ENCODE measurements at regions not wholly inside any gene's neighbourhood (a gene's known extent, or its start where the extent isn't known, plus 50 kb on each side); places are given as distances from the start of the nearest gene placed in this dataset.

DNA sequence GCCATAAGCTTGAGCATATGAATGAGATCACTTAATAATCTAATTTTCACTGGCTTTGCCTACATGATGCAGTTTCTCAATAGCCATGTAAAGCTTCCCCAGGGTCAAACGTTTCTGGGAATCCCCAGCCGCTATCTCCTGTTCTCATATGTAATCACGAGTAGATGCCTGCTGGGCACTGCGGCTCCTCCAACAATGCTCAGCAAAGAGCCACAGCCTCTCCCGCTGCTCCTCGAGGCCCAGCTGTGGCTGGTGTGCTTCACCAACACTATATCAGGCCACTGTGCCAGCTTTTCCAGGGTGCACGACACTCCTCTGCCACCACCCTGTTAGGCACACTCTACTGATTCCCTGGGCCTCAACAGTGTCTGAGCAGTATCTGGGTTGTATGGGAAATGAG, 78.3 kb upstream of the RASGEF1B start:
- TF ChIP-seq, protein P1, sequence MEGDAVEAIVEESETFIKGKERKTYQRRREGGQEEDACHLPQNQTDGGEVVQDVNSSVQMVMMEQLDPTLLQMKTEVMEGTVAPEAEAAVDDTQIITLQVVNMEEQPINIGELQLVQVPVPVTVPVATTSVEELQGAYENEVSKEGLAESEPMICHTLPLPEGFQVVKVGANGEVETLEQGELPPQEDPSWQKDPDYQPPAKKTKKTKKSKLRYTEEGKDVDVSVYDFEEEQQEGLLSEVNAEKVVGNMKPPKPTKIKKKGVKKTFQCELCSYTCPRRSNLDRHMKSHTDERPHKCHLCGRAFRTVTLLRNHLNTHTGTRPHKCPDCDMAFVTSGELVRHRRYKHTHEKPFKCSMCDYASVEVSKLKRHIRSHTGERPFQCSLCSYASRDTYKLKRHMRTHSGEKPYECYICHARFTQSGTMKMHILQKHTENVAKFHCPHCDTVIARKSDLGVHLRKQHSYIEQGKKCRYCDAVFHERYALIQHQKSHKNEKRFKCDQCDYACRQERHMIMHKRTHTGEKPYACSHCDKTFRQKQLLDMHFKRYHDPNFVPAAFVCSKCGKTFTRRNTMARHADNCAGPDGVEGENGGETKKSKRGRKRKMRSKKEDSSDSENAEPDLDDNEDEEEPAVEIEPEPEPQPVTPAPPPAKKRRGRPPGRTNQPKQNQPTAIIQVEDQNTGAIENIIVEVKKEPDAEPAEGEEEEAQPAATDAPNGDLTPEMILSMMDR (IDR thresholded peaks at IDR 0.05; ENCODE audit: borderline replicate concordance, insufficient read depth, low read depth, low read length), result no peak
- H3K4me3 ChIP-seq (ENCODE audit: low read depth, low read length), result no peak overlapping the region

DNA sequence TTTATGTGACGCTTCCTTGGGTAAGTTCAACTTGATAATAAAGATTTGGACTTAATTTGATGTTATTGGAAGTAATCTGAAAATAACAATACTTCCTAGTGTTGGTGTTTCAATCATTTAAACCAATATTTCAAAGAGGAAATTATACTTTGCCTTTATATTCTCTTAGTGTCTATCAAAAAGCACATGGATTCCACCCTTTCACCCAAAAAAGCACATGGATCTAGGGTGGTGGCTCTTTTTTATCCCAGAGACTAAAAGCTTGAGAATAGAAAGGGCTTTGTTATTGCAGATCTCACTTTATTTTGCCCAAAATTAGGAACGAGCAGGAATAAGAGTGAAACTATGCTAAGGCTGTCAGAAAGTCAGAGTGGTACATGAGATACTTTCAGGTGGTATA, 75.1 kb upstream of the RASGEF1B start:
- H3K4me3 ChIP-seq (ENCODE audit: low read depth, low read length), result no peak overlapping the region
- TF ChIP-seq, protein P1 (IDR thresholded peaks at IDR 0.05; ENCODE audit: borderline replicate concordance, insufficient read depth, low read depth, low read length), result no peak

DNA sequence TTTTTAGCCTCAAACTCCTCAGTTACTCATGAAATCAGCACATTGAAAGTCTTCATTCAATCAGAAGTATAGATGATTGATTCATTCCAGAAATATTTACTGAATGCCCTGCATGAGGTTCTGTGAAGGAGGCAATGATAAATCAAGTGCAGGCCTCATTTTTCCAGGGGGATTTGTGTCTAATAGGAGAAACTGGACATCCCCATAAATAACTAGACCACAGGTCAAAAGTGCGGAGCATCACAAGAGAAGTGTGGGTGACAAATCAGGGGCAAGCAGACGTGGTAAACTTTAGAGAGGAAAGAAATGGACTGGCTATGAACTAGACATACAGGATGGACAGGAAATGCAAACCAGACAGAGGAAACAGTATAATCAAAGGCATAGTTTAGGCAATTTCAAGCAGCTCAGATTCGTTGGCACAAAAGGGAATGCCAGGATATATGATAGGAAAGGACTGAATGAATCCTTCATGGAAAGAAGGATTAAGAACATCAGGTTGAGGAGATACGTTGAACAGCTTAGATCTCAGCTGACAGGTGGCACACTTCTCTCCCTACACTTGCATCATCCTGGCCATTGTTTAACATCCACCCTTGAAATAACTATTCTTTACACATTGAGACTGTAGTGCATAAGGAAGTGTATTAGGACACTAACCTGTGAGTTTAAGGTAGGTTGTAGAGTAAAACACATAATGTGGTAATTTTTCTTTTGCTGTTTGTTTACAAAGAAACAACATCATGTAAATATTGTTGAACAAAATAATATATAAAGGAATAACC, 69.6 kb upstream of the RASGEF1B start:
- TF ChIP-seq, protein P1 (IDR thresholded peaks at IDR 0.05; ENCODE audit: borderline replicate concordance, insufficient read depth, low read depth, low read length), result no peak
- no peak overlapping the region for H3K4me3 ChIP-seq (ENCODE audit: low read depth, low read length)

DNA sequence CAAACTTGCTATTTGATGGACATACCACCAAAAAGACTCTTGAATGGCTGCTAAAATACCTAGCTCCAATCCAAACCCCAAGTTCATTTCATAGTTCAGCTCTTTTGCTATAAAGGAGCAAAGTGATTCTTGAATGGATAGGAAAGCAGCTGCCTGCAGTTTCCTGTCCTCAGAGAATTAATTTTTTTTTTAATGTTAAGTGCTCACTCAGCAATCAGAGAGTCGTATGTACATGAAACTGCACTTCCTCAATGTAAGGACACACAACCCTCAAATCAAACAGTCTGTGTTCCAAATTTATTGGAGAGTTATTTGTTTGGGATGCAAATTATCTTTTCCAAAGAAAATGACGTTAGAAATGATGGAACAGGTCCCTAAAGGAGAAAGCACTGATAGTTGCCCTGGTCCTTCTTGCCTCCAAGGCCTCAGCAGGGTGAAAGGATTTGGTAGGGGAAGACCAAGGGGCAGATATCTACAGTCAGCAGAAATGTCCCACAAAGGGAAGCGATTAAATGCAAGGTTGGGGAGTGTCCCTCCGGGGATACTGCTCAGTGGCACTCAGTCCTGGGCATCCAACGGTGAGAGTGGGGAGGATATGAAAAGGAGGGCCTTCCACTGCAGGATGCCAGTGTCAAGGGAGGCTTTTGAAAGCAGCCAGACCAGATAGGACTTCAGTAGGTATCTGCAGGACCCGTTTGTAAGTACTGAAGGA, 67.2 kb upstream of the RASGEF1B start:
- no peak overlapping the region for H3K4me3 ChIP-seq (ENCODE audit: low read depth, low read length)
- TF ChIP-seq, protein P1 (IDR thresholded peaks at IDR 0.05; ENCODE audit: borderline replicate concordance, insufficient read depth, low read depth, low read length), result no peak

DNA sequence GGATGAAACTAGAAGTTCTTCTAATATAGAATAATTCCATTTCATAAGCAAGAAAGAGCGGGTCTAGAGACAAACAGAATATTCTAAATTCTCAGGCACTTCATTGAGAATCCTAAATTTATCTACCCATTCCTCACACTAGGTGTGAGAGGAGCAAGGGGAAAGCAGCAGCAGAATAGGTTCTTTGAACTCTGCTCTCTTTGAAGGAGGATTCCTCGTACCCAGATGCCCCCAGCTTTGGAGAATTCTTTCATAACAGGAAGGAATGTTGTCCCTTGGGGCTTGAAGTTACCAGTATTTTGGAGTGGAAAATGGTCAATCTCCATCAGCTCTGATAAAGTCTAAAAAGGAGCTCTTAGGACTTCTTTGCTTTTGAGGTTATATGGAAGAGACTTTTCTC, 59.7 kb upstream of the RASGEF1B start:
- TF ChIP-seq, protein P1 (IDR thresholded peaks at IDR 0.05; ENCODE audit: borderline replicate concordance, insufficient read depth, low read depth, low read length), result no peak

DNA sequence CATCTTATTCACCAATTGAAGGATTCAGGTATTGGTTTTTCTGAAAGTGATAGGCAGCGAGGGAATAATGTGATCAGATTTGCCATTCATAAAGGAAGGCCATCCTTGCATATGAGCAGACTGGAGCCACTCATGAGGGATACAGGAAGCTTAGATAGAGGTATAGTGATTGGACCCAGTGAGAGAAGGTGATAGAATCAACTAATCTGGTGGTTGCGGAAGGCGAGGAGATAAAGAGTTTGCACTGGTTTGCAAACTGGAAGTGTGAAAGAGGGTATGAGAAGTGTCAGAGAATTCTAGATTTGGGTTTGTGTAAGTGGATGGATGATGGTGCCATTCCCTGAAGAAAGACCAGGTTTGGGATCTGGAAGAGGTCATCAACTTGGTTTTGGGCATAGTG, 57.3 kb upstream of the RASGEF1B start:
- TF ChIP-seq, protein P1 (IDR thresholded peaks at IDR 0.05; ENCODE audit: borderline replicate concordance, insufficient read depth, low read depth, low read length), result no peak
- H3K4me3 ChIP-seq (ENCODE audit: low read depth, low read length), result no peak overlapping the region

More for the DNA sequence above, 59.7 kb upstream of the RASGEF1B start:
- no peak overlapping the region for H3K4me3 ChIP-seq (ENCODE audit: low read depth, low read length)

DNA sequence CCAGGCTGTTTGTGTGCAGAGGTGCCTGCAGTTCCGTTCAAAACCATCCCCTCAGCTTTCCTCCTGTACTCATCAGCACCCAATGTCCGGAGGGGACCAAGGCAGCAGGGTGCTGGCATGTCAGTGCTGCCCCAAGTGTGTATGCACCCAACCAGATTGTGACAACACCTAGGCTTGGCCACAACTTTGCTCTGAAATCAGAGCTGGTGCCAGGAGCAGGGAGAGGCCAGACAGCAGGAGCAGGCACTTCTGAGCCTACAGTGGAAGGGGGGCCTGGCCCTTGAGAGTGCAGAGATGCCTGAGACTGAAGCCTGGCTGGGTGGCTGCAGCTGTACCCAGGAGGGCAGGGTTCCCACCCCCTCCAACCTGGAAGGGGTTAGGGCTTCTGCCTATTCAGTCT, 56.5 kb upstream of the RASGEF1B start:
- no peak overlapping the region for H3K4me3 ChIP-seq (ENCODE audit: low read depth, low read length)
- TF ChIP-seq, protein P1 (IDR thresholded peaks at IDR 0.05; ENCODE audit: borderline replicate concordance, insufficient read depth, low read depth, low read length), result no peak
